HFFc6 (cell line): ENCODE measurements at regions not wholly inside any gene's neighbourhood (a gene's known extent, or its start where the extent isn't known, plus 50 kb on each side); places are given as distances from the start of the nearest gene placed in this dataset.
A peak's percentile ranks its signal among the peaks of the same experiment; 100 is the strongest.

Experiments
- DNase-seq: peaks from one replicate; pipeline ENCODE4 v3.0.0-alpha.2; 2018
- H3K27ac Mint-ChIP-seq: 2 replicates; pipeline ENCODE4 v1.8.0; 2020; ENCODE audit warnings: mild to moderate bottlenecking, mixed read lengths
- H3K27me3 Mint-ChIP-seq: 2 replicates; pipeline ENCODE4 v1.8.0; 2021; ENCODE audit warnings: mild to moderate bottlenecking, moderate library complexity, mixed read lengths; ENCODE audit not compliant: insufficient read depth
- H3K36me3 Mint-ChIP-seq: 2 replicates; pipeline ENCODE4 v1.8.0; 2021; ENCODE audit warnings: low read depth, mixed read lengths
- H3K4me1 Mint-ChIP-seq: 2 replicates; pipeline ENCODE4 v1.8.0; 2020; ENCODE audit warnings: low read depth, mixed read lengths
- H3K4me3 Mint-ChIP-seq: 2 replicates; pipeline ENCODE4 v1.8.0; 2020; ENCODE audit warnings: mild to moderate bottlenecking, moderate library complexity, mixed read lengths
- H3K9me3 Mint-ChIP-seq: 2 replicates; pipeline ENCODE4 v1.8.0; 2020; ENCODE audit warnings: mild to moderate bottlenecking, mixed read lengths
- TF ChIP-seq, protein P1 (sequence below): fragments of 200-600 bp; sonication (generic); IDR thresholded peaks from 2 replicates; pipeline ENCODE4 v1.5.0; 2021; ENCODE audit warnings: antibody characterized with exemption, mild to moderate bottlenecking

GRCh38 chr3:152019508-152019907 is 146.1 kb downstream of the SUCNR1 start:
- TF ChIP-seq, protein P1, sequence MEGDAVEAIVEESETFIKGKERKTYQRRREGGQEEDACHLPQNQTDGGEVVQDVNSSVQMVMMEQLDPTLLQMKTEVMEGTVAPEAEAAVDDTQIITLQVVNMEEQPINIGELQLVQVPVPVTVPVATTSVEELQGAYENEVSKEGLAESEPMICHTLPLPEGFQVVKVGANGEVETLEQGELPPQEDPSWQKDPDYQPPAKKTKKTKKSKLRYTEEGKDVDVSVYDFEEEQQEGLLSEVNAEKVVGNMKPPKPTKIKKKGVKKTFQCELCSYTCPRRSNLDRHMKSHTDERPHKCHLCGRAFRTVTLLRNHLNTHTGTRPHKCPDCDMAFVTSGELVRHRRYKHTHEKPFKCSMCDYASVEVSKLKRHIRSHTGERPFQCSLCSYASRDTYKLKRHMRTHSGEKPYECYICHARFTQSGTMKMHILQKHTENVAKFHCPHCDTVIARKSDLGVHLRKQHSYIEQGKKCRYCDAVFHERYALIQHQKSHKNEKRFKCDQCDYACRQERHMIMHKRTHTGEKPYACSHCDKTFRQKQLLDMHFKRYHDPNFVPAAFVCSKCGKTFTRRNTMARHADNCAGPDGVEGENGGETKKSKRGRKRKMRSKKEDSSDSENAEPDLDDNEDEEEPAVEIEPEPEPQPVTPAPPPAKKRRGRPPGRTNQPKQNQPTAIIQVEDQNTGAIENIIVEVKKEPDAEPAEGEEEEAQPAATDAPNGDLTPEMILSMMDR, result no peak
- Mint-ChIP-seq H3K4me3 (0 out of 2 replicates have a peak overlapping the region, but pooled peaks have one; percentile 8), H3K27ac (no peak overlapping the region), H3K27me3 (no peaks in the 10 kb centered on the region), H3K36me3 (0 out of 2 replicates have a peak, but pooled peaks cover 6% of the 10 kb centered on the region), H3K9me3 (no peaks in the 10 kb centered on the region), H3K4me1 (peaks cover 49% of the 10 kb centered on the region)
- peak; percentile 52 for DNase-seq

DNA sequence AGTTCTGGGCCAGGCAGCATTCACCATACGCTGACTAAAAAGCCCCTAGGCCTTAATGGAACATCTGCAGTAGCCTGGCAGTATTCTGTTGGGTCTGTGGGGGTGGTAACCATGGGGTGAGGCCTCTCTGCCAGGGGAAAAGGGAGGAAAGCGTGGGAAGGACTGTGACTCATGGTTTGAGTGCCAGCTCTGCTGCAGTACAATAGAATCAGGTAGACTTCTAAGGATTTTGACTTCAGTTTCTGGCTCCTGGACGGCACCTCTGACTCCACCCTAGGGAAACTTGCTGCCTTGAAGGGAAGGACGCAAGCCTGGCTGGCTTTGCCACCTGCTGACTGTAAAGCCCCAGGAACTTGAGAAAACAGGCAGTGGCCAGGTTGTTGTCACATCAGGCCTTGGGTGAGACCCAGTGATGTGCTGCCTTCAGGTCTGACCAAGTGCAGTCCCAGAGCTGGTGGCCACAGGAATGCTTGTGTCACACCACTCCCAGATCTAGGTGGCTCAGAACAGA is 148.6 kb downstream of the SUCNR1 start:
- no peaks in the 10 kb centered on the region for H3K27me3 Mint-ChIP-seq
- H3K36me3 Mint-ChIP-seq, result peaks cover 10% of the 10 kb centered on the region
- H3K4me3 Mint-ChIP-seq, result no peak overlapping the region
- TF ChIP-seq, protein P1, result no peak
- no peaks in the 10 kb centered on the region for H3K9me3 Mint-ChIP-seq
- DNase-seq, result peak; percentile 26
- H3K27ac Mint-ChIP-seq, result no peak overlapping the region
- H3K4me1 Mint-ChIP-seq, result peaks cover 73% of the 10 kb centered on the region

GRCh38 chr3:152026033-152026556 is 152.7 kb downstream of the SUCNR1 start:
- Mint-ChIP-seq H3K27ac (peak overlapping the region; percentile 73), H3K4me1 (peaks cover 76% of the 10 kb centered on the region), H3K9me3 (no peaks in the 10 kb centered on the region), H3K27me3 (no peaks in the 10 kb centered on the region), H3K4me3 (peak overlapping the region; percentile 58), H3K36me3 (peaks cover 10% of the 10 kb centered on the region)
- TF ChIP-seq, protein P1, result peak; percentile 80
- DNase-seq, result peak; percentile 82

GRCh38 chr3:152030320-152030719 is 156.9 kb downstream of the SUCNR1 start:
- TF ChIP-seq, protein P1, result no peak
- no peaks in the 10 kb centered on the region for H3K9me3 Mint-ChIP-seq
- no peaks in the 10 kb centered on the region for H3K27me3 Mint-ChIP-seq
- DNase-seq, result no peak
- H3K4me3 Mint-ChIP-seq, result peak overlapping the region; percentile 14; the same call in 1 of the 2 replicates
- peak overlapping the region; percentile 2; the same call in 1 of the 2 replicates for H3K27ac Mint-ChIP-seq
- H3K4me1 Mint-ChIP-seq, result peaks cover 39% of the 10 kb centered on the region
- H3K36me3 Mint-ChIP-seq, result no peaks in the 10 kb centered on the region; the same call in 1 of the 2 replicates

- Mint-ChIP-seq H3K27ac (no peak overlapping the region), H3K27me3 (no peaks in the 10 kb centered on the region), H3K36me3 (peaks cover 6% of the 10 kb centered on the region; the same call in 1 of the 2 replicates), H3K4me1 (peaks cover 31% of the 10 kb centered on the region), H3K4me3 (no peak overlapping the region), H3K9me3 (no peaks in the 10 kb centered on the region)
- TF ChIP-seq, protein P1, result no peak
- DNase-seq, result no peak
Measured at GRCh38 chr3:152031321-152031720, 157.9 kb downstream of the SUCNR1 start.
